AG09319 (cell line): ENCODE measurements at regions not wholly inside any gene's neighbourhood (a gene's known extent, or its start where the extent isn't known, plus 50 kb on each side); places are given as distances from the start of the nearest gene placed in this dataset.

Source experiments
- DNase-seq: peaks from one replicate; pipeline ENCODE4 v3.0.0-alpha.2; 2010; ENCODE audit warnings: low read depth; ENCODE audit errors: extremely low read depth
- CTCF ChIP-seq: IDR thresholded peaks from 2 replicates; pipeline ENCODE4 v1.5.1; 2011; ENCODE audit warnings: low read depth, mild to moderate bottlenecking, inconsistent platforms, low read length, moderate library complexity

DNA sequence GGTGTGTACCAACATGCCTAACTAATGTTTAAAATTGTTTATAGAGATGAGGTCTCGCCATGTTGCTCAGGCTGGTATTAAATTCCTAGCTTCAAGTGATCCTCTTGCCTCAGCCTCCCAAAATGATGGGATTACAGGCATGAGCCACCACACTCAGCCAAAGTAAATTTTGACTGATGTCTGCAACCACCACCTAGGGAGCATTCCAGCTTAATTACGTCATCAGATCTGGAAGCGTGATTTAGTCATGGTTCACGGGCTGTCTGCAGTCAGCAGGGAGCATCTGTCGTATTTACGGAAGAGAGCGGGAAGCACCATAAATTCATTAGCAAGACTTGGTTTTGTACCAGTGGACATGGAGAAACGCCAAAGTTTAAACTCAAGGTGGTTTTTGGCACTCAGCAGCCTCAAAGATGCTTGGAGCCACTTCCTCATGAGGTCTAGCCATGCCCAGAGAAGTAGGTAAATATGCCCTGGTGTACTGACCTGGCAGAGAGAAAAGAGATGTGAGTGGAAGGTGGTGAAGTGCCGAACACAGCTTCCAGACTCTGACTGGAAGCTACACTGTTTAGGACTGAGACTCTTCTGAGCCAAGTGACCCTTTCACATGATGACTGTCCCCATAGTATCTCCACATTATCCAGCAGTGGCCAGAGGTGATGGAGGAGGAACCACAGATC lies 60.8 kb upstream of the SLC35F3 start:
- no peak for TF ChIP-seq CTCF
- no peak for DNase-seq

GRCh38 chr1:233844275-233844674 lies 60.2 kb upstream of the SLC35F3 start:
- no peak for DNase-seq
- no peak for TF ChIP-seq CTCF

DNA sequence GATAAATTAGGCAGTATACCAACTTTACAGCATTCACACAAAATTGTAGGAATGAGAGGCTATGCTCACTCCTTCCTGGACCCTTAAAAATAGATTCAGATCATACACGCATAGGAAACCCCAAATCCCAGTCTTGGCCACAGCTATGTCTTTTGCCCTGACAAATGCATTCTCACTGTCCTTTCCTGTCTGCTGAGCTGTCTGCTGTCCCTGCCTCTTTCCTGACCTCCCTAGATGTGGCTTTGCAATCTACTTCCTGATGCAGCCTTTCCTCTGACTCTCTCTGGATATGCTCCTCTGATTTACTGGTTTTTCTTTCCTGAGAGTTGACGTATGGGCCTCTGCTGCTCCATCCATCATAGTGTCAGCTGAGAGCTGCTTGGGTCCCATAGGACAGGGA lies 59.8 kb upstream of the SLC35F3 start:
- no peak for TF ChIP-seq CTCF
- no peak for DNase-seq
